GM12878 (cell line): ENCODE measurements at regions not wholly inside any gene's neighbourhood (a gene's known extent, or its start where the extent isn't known, plus 50 kb on each side); places are given as distances from the start of the nearest gene placed in this dataset.

Source experiments
- ATF7 ChIP-seq: fragments of 450-650 bp; IDR thresholded peaks from 2 replicates; pipeline ENCODE4 v1.6.1; 2016; ENCODE audit warnings: low read depth, mild to moderate bottlenecking
- CEBPB ChIP-seq, 2 experiments: fragments of 150-350 bp in 1 of 2; IDR thresholded peaks; 2 replicates each; pipeline ENCODE4 v1.6.1; 2012 to 2014; ENCODE audit warnings: low read depth in 2 of 2, low read length in 2 of 2, borderline replicate concordance in 1 of 2, inconsistent platforms in 1 of 2
- EZH2 ChIP-seq: IDR thresholded peaks from 2 replicates; pipeline ENCODE4 v1.6.1; 2012; ENCODE audit warnings: low read depth, mild to moderate bottlenecking, control low read depth, inconsistent platforms, low read length, borderline replicate concordance; ENCODE audit not compliant: control insufficient read depth
- GABPA ChIP-seq: IDR thresholded peaks from 2 replicates; pipeline ENCODE4 v1.6.1; 2014; ENCODE audit warnings: antibody characterized with exemption, low read depth, mild to moderate bottlenecking, inconsistent platforms
- KDM1A ChIP-seq: fragments of 200-600 bp; sonication (generic); IDR thresholded peaks from 2 replicates; pipeline ENCODE4 v1.6.1; 2016; ENCODE audit warnings: borderline replicate concordance
- POLR2A ChIP-seq: IDR thresholded peaks from 2 replicates; pipeline ENCODE4 v1.6.1; 2011; ENCODE audit warnings: low read depth, mild to moderate bottlenecking, low read length
- TF ChIP-seq, protein P1 (sequence below): IDR thresholded peaks from 2 replicates; pipeline ENCODE4 v1.6.1; 2012; ENCODE audit warnings: mild to moderate bottlenecking, low read depth, low read length
- TF ChIP-seq, protein P2 (sequence below): IDR thresholded peaks from 2 replicates; pipeline ENCODE4 v1.6.1; 2011; ENCODE audit warnings: low read depth, mild to moderate bottlenecking, low read length, moderate library complexity, borderline replicate concordance; ENCODE audit errors: extremely low read depth
- TF ChIP-seq, protein P3 (sequence below), 3 experiments: IDR thresholded peaks in 2 of 3; conservative IDR thresholded peaks in 1 of 3; 2 replicates each; pipeline ENCODE4 v1.5.1; 2011; ENCODE audit warnings: low read depth in 3 of 3, low read length in 3 of 3, mild to moderate bottlenecking in 3 of 3, control low read depth in 2 of 3, moderate library complexity in 2 of 3, inconsistent platforms in 1 of 3, mixed read lengths in 1 of 3; ENCODE audit not compliant: control insufficient read depth in 2 of 3, insufficient read depth in 1 of 3; ENCODE audit errors: extremely low read depth in 1 of 3

DNA sequence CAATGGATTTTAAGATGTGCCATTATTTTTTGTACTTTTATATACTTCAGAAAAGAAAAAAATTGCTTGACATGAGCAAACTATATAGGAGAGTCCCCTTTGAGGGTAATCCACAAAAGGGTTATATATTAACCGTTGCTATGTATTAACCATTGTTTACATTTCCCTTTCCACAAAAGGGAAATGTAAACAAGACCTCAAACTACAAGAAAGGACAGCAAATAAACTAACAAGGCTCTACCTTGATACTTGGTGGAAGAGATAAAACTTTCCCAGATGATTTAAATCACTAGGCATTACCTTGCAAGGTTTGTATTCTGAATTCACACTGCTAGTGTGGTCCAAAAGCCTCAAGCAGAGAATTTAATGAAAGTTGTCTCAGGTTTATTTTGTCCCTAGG, 616.3 kb upstream of the BCHE start:
- TF ChIP-seq POLR2A, result no peak
- TF ChIP-seq EZH2, result no peak
- TF ChIP-seq ATF7, result no peak
- TF ChIP-seq, protein P1, sequence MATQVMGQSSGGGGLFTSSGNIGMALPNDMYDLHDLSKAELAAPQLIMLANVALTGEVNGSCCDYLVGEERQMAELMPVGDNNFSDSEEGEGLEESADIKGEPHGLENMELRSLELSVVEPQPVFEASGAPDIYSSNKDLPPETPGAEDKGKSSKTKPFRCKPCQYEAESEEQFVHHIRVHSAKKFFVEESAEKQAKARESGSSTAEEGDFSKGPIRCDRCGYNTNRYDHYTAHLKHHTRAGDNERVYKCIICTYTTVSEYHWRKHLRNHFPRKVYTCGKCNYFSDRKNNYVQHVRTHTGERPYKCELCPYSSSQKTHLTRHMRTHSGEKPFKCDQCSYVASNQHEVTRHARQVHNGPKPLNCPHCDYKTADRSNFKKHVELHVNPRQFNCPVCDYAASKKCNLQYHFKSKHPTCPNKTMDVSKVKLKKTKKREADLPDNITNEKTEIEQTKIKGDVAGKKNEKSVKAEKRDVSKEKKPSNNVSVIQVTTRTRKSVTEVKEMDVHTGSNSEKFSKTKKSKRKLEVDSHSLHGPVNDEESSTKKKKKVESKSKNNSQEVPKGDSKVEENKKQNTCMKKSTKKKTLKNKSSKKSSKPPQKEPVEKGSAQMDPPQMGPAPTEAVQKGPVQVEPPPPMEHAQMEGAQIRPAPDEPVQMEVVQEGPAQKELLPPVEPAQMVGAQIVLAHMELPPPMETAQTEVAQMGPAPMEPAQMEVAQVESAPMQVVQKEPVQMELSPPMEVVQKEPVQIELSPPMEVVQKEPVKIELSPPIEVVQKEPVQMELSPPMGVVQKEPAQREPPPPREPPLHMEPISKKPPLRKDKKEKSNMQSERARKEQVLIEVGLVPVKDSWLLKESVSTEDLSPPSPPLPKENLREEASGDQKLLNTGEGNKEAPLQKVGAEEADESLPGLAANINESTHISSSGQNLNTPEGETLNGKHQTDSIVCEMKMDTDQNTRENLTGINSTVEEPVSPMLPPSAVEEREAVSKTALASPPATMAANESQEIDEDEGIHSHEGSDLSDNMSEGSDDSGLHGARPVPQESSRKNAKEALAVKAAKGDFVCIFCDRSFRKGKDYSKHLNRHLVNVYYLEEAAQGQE, result no peak
- TF ChIP-seq KDM1A, result no peak
- TF ChIP-seq, protein P2, sequence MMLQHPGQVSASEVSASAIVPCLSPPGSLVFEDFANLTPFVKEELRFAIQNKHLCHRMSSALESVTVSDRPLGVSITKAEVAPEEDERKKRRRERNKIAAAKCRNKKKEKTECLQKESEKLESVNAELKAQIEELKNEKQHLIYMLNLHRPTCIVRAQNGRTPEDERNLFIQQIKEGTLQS, result no peak
- TF ChIP-seq CEBPB (IDR thresholded peaks at IDR 0.05; ENCODE audit: borderline replicate concordance in 1 of 2, low read depth in 2 of 2, low read length in 2 of 2), result no peak
- TF ChIP-seq, protein P3, sequence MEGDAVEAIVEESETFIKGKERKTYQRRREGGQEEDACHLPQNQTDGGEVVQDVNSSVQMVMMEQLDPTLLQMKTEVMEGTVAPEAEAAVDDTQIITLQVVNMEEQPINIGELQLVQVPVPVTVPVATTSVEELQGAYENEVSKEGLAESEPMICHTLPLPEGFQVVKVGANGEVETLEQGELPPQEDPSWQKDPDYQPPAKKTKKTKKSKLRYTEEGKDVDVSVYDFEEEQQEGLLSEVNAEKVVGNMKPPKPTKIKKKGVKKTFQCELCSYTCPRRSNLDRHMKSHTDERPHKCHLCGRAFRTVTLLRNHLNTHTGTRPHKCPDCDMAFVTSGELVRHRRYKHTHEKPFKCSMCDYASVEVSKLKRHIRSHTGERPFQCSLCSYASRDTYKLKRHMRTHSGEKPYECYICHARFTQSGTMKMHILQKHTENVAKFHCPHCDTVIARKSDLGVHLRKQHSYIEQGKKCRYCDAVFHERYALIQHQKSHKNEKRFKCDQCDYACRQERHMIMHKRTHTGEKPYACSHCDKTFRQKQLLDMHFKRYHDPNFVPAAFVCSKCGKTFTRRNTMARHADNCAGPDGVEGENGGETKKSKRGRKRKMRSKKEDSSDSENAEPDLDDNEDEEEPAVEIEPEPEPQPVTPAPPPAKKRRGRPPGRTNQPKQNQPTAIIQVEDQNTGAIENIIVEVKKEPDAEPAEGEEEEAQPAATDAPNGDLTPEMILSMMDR (IDR thresholded peaks at IDR 0.05 in 2 of 3, conservative IDR thresholded peaks at IDR 0.05 in 1 of 3; ENCODE audit: control insufficient read depth in 2 of 3, extremely low read depth in 1 of 3, insufficient read depth in 1 of 3, low read depth in 3 of 3, low read length in 3 of 3), result no peak
- TF ChIP-seq GABPA, result no peak
